Mesenchymal stem cell (in vitro differentiated cells and primary cell): ENCODE measurements at regions not wholly inside any gene's neighbourhood (a gene's known extent, or its start where the extent isn't known, plus 50 kb on each side); places are given as distances from the start of the nearest gene placed in this dataset.
A peak's percentile ranks its signal among the peaks of the same experiment; 100 is the strongest.

Experiments
- DNase-seq: peaks from one replicate; pipeline ENCODE4 v3.0.0-alpha.2; 2013
- H2AFZ ChIP-seq: one replicate; pipeline ENCODE4 v1.6.1; 2013; ENCODE audit warnings: low read depth, mild to moderate bottlenecking, control low read depth, inconsistent platforms, low read length, moderate library complexity
- H2AK5ac ChIP-seq: 2 replicates; pipeline ENCODE4 v1.6.1; 2013; ENCODE audit warnings: low read length, moderate library complexity, mild to moderate bottlenecking, inconsistent platforms; ENCODE audit not compliant: severe bottlenecking
- H2BK120ac ChIP-seq: one replicate; pipeline ENCODE4 v1.6.1; 2013; ENCODE audit warnings: low read depth, mild to moderate bottlenecking, inconsistent platforms, low read length, moderate library complexity
- H2BK12ac ChIP-seq, 2 experiments: one replicate each; pipeline ENCODE4 v1.6.1; 2013; ENCODE audit warnings: inconsistent platforms in 2 of 2, low read length in 2 of 2, mild to moderate bottlenecking in 2 of 2, moderate library complexity in 2 of 2, control low read depth in 1 of 2
- H2BK15ac ChIP-seq: one replicate; pipeline ENCODE4 v1.6.1; 2013; ENCODE audit warnings: mild to moderate bottlenecking, low read depth, inconsistent platforms; ENCODE audit not compliant: poor library complexity, severe bottlenecking
- H2BK5ac ChIP-seq: 2 replicates; pipeline ENCODE4 v1.6.1; 2013; ENCODE audit warnings: low read depth, mild to moderate bottlenecking, low read length, control low read depth, inconsistent platforms; ENCODE audit not compliant: poor library complexity, severe bottlenecking
- H3K14ac ChIP-seq, 2 experiments: one replicate each; pipeline ENCODE4 v1.6.1; 2013; ENCODE audit warnings: inconsistent platforms in 2 of 2, low read length in 2 of 2, control low read depth in 1 of 2, mild to moderate bottlenecking in 1 of 2, moderate library complexity in 1 of 2
- H3K18ac ChIP-seq, 2 experiments: one replicate each; pipeline ENCODE4 v1.6.1; 2013; ENCODE audit warnings: inconsistent platforms in 2 of 2, low read length in 2 of 2, control low read depth in 1 of 2, low read depth in 1 of 2, mild to moderate bottlenecking in 1 of 2
- H3K23ac ChIP-seq, 2 experiments: one replicate each; pipeline ENCODE4 v1.6.1; 2013; ENCODE audit warnings: inconsistent platforms in 2 of 2, low read length in 2 of 2, mild to moderate bottlenecking in 2 of 2, moderate library complexity in 2 of 2, control low read depth in 1 of 2
- H3K27ac ChIP-seq: 2 replicates; pipeline ENCODE4 v1.5.1; 2013; ENCODE audit warnings: mild to moderate bottlenecking, moderate library complexity, low read length, control low read depth, inconsistent platforms; ENCODE audit not compliant: poor library complexity, severe bottlenecking
- H3K27me3 ChIP-seq, 2 experiments: 2 replicates each; pipeline versions ENCODE4 v1.6.1 to v1.7.0; 2013; ENCODE audit warnings: low read length in 2 of 2, mild to moderate bottlenecking in 2 of 2, moderate library complexity in 2 of 2, control low read depth in 1 of 2, inconsistent platforms in 1 of 2; ENCODE audit not compliant: control insufficient read depth in 1 of 2, insufficient read depth in 1 of 2
- H3K36me3 ChIP-seq, 2 experiments: 2 replicates each; pipeline versions ENCODE4 v1.6.1 to v1.7.0; 2013; ENCODE audit warnings: low read length in 2 of 2, control low read depth in 1 of 2, inconsistent platforms in 1 of 2, low read depth in 1 of 2, mild to moderate bottlenecking in 1 of 2; ENCODE audit not compliant: insufficient read depth in 2 of 2, control insufficient read depth in 1 of 2
- H3K4ac ChIP-seq, 2 experiments: one replicate each; pipeline ENCODE4 v1.6.1; 2013; ENCODE audit warnings: inconsistent platforms in 2 of 2, low read length in 2 of 2, mild to moderate bottlenecking in 2 of 2, moderate library complexity in 2 of 2, control low read depth in 1 of 2, low read depth in 1 of 2
- H3K4me1 ChIP-seq: 2 replicates; pipeline ENCODE4 v1.6.1; 2013; ENCODE audit warnings: low read depth, low read length, control low read depth; ENCODE audit not compliant: control insufficient read depth, insufficient read depth
- H3K4me2 ChIP-seq: 2 replicates; pipeline ENCODE4 v1.6.1; 2013; ENCODE audit warnings: low read length, mild to moderate bottlenecking, inconsistent platforms; ENCODE audit not compliant: poor library complexity, severe bottlenecking
- H3K4me3 ChIP-seq, 2 experiments: 2 replicates each; pipeline versions ENCODE4 v1.5.1 to v1.7.0; 2013; ENCODE audit warnings: low read length in 2 of 2, mild to moderate bottlenecking in 2 of 2, control low read depth in 1 of 2, low read depth in 1 of 2; ENCODE audit not compliant: insufficient read depth in 1 of 2
- H3K79me1 ChIP-seq: replicated peaks from 2 replicates; pipeline ENCODE4 v1.6.1; 2013; ENCODE audit warnings: mild to moderate bottlenecking, control low read depth, low read length, inconsistent platforms; ENCODE audit not compliant: poor library complexity, severe bottlenecking
- H3K9ac ChIP-seq: 2 replicates; pipeline ENCODE4 v1.7.0; 2013; ENCODE audit warnings: mild to moderate bottlenecking, low read length, moderate library complexity
- H3K9me3 ChIP-seq: 2 replicates; pipeline ENCODE4 v1.7.0; 2013; ENCODE audit warnings: mild to moderate bottlenecking, low read length; ENCODE audit not compliant: control insufficient read depth
- H4K8ac ChIP-seq: one replicate; pipeline ENCODE4 v1.6.1; 2013; ENCODE audit warnings: inconsistent platforms, mild to moderate bottlenecking, low read length, moderate library complexity
- H4K91ac ChIP-seq: one replicate; pipeline ENCODE4 v1.6.1; 2013; ENCODE audit warnings: mild to moderate bottlenecking, low read length, inconsistent platforms
- WGBS: methylation state at CpG from one replicate; pipeline ENCODE4 v1.1.7; 2013; ENCODE audit warnings: mixed read lengths; 5-methylcytosine and 5-hydroxymethylcytosine counted together

GRCh38 chr6:90947184-90948064, 360.6 kb upstream of the MAP3K7 start:
- no peaks in the 10 kb centered on the region for H3K9me3 ChIP-seq
- no peak overlapping the region for H2AFZ ChIP-seq
- no peak for DNase-seq
- H3K18ac ChIP-seq, result no peak overlapping the region
- no peak overlapping the region for H2AK5ac ChIP-seq
- H3K36me3 ChIP-seq, result no peaks in the 10 kb centered on the region
- peak overlapping the region; percentile 19 for H2BK15ac ChIP-seq
- H3K4me3 ChIP-seq, result no peak overlapping the region
- H2BK120ac ChIP-seq, result no peak overlapping the region
- no peak overlapping the region for H3K4ac ChIP-seq
- no peak overlapping the region for H3K4me2 ChIP-seq
- H4K91ac ChIP-seq, result peak overlapping the region; percentile 56
- WGBS, result 94% methylated on average over 29 of the region's 29 CpGs
- peak overlapping the region in 1 of 2 experiments; percentile 24 for H2BK12ac ChIP-seq
- no peak overlapping the region for H3K9ac ChIP-seq
- H3K27ac ChIP-seq, result no peak overlapping the region
- H3K4me1 ChIP-seq, result no peaks in the 10 kb centered on the region
- H3K79me1 ChIP-seq, result no peaks in the 10 kb centered on the region
- H3K14ac ChIP-seq, result peak overlapping the region in 1 of 2 experiments; percentile 59
- no peak overlapping the region for H2BK5ac ChIP-seq
- no peak overlapping the region for H3K23ac ChIP-seq
- no peaks in the 10 kb centered on the region for H3K27me3 ChIP-seq
- H4K8ac ChIP-seq, result no peak overlapping the region

GRCh38 chr6:90941885-90942284, 355.0 kb upstream of the MAP3K7 start:
- DNase-seq, result no peak
- 89% methylated on average over 4 of the region's 7 CpGs for WGBS
- no peak overlapping the region for H2BK5ac ChIP-seq
- H2BK12ac ChIP-seq, result no peak overlapping the region
- no peak overlapping the region for H2BK15ac ChIP-seq
- H3K27ac ChIP-seq, result no peak overlapping the region
- no peak overlapping the region for H2BK120ac ChIP-seq
- no peak overlapping the region for H2AK5ac ChIP-seq
- no peak overlapping the region for H3K9ac ChIP-seq
- H3K36me3 ChIP-seq, result no peaks in the 10 kb centered on the region
- H3K14ac ChIP-seq, result peak overlapping the region in 1 of 2 experiments; percentile 28
- no peak overlapping the region for H4K8ac ChIP-seq
- H3K4ac ChIP-seq, result no peak overlapping the region
- peaks cover 0 to 3% of the 10 kb centered on the region in 2 experiments for H3K27me3 ChIP-seq
- H3K79me1 ChIP-seq, result no peaks in the 10 kb centered on the region
- H3K18ac ChIP-seq, result no peak overlapping the region
- no peak overlapping the region for H2AFZ ChIP-seq
- no peak overlapping the region for H3K4me3 ChIP-seq
- no peak overlapping the region for H3K4me2 ChIP-seq
- H4K91ac ChIP-seq, result no peak overlapping the region
- H3K4me1 ChIP-seq, result no peaks in the 10 kb centered on the region
- H3K9me3 ChIP-seq, result no peaks in the 10 kb centered on the region
- H3K23ac ChIP-seq, result no peak overlapping the region

- Histone ChIP-seq H2AK5ac (no peak overlapping the region), H3K4me3 (no peak overlapping the region), H2AFZ (no peak overlapping the region)
These were observed 354.1 kb upstream of the MAP3K7 start for GRCh38 chr6:90940812-90941481.

GRCh38 chr6:90939906-90940305, 353.0 kb upstream of the MAP3K7 start:
- Histone ChIP-seq H3K27me3 (peaks cover 3 to 5% of the 10 kb centered on the region in 2 experiments), H3K79me1 (no peaks in the 10 kb centered on the region), H2BK5ac (no peak overlapping the region), H3K14ac (peak overlapping the region in 1 of 2 experiments; percentile 60), H2AK5ac (no peak overlapping the region), H3K36me3 (no peaks in the 10 kb centered on the region), H3K9ac (no peak overlapping the region), H3K23ac (no peak overlapping the region), H4K91ac (no peak overlapping the region), H3K18ac (peak overlapping the region in 1 of 2 experiments; percentile 12), H2BK15ac (no peak overlapping the region), H3K4ac (peak overlapping the region in 1 of 2 experiments; percentile 15), H3K27ac (no peak overlapping the region), H3K4me1 (no peaks in the 10 kb centered on the region), H2BK12ac (no peak overlapping the region), H3K4me2 (no peak overlapping the region), H2AFZ (peak overlapping the region; percentile 39), H3K9me3 (no peaks in the 10 kb centered on the region), H3K4me3 (no peak overlapping the region), H4K8ac (no peak overlapping the region), H2BK120ac (no peak overlapping the region)
- DNase-seq, result no peak
- WGBS, result 95% methylated on average over 1 of the region's 1 CpG

More at GRCh38 chr6:90940812-90941481, 354.1 kb upstream of the MAP3K7 start:
- H3K79me1 ChIP-seq, result no peaks in the 10 kb centered on the region
- H3K4me2 ChIP-seq, result no peak overlapping the region
- H3K4ac ChIP-seq, result no peak overlapping the region
- H3K27ac ChIP-seq, result no peak overlapping the region
- H3K27me3 ChIP-seq, result peaks cover 3% of the 10 kb centered on the region in 2 experiments
- H3K14ac ChIP-seq, result no peak overlapping the region
- peak overlapping the region; percentile 74 for H3K9ac ChIP-seq
- H3K36me3 ChIP-seq, result no peaks in the 10 kb centered on the region
- H3K9me3 ChIP-seq, result no peaks in the 10 kb centered on the region
- no peak overlapping the region for H2BK15ac ChIP-seq
- H3K4me1 ChIP-seq, result no peaks in the 10 kb centered on the region
- peak; percentile 76 for DNase-seq
- no peak overlapping the region for H4K91ac ChIP-seq
- no peak overlapping the region for H4K8ac ChIP-seq
- no peak overlapping the region for H3K18ac ChIP-seq
- no peak overlapping the region for H2BK12ac ChIP-seq
- H3K23ac ChIP-seq, result no peak overlapping the region
- no peak overlapping the region for H2BK5ac ChIP-seq
- 16% methylated on average over 2 of the region's 5 CpGs for WGBS
- H2BK120ac ChIP-seq, result no peak overlapping the region
